ENCODE measurements at regions not wholly inside any gene's neighbourhood (a gene's known extent, or its start where the extent isn't known, plus 50 kb on each side); places are given as distances from the start of the nearest gene placed in this dataset.

DNA sequence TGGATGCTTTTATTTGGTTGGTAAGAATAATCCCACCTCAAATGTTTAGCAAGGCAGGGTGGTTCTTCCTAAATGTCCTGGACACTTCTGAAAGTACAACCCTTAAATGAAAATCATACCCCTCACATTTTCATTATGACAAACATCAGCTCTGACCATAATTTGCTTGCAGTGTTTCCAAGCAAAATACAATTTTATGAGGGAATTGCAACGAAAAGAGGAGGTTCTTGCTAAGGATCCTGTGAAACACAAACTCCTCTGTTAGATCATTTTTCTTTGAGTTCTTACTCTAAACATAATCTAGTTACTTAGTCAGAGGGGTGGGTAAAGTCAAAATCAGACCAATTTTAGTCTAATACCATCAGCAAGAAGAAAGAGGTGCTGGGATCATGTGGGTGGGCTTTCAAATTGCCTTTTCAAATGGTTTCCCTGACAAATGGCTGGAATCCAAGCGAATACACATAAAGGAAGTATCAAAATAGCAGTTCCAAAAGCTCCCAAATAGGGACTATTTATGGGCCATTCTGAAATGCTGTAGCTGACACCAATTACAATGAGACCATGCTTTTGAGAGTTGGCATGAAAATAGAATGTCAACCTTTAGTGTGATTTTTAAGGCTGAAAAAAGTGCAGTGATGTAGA lies 164.9 kb upstream of the INHBA start:
- no peaks in the 10 kb centered on the region for H3K36me3 ChIP-seq (ENCODE audit: control insufficient read depth, insufficient read depth, low read length)
- H3K4me1 ChIP-seq (ENCODE audit: control insufficient read depth, insufficient read depth, low read length, poor library complexity, severe bottlenecking), result no peaks in the 10 kb centered on the region
- H3K4me3 ChIP-seq (ENCODE audit: extremely low read depth, insufficient read depth, low read length, poor library complexity, severe bottlenecking), result no peak overlapping the region
- H3K9me3 ChIP-seq (ENCODE audit: control insufficient read depth, low read length), result peaks cover 17% of the 10 kb centered on the region
- 60 to 100% methylated on average over 1 of the region's 2 CpGs for WGBS, 2 experiments (ENCODE audit: insufficient coverage in 2 of 2)
- no peak overlapping the region for H3K27ac ChIP-seq (ENCODE audit: low read depth, low read length, severe bottlenecking)

DNA sequence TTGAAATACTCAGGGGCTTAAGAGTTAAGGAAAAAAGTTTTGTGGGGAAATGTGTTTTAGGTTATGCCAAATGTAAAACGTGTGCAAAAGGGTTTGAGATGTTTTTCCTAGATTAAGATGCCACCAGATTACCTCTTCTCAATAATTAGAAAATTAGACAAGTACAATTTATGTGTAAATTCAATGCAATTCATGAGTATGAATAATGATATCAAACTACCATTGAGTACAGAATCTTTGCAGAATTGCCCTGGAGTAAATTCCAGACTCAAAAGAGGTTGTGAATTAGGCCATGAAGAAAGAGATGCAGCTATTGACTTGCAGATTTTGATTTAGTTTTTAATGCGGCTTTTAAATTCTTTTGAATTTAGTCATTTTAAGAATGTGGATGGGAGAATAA lies 159.4 kb upstream of the INHBA start:
- H3K4me1 ChIP-seq (ENCODE audit: control insufficient read depth, insufficient read depth, low read length, poor library complexity, severe bottlenecking), result no peaks in the 10 kb centered on the region
- no peak overlapping the region for H3K4me3 ChIP-seq (ENCODE audit: extremely low read depth, insufficient read depth, low read length, poor library complexity, severe bottlenecking)
- H3K27ac ChIP-seq (ENCODE audit: low read depth, low read length, severe bottlenecking), result no peak overlapping the region
- WGBS, 2 experiments (ENCODE audit: insufficient coverage in 2 of 2), result 100% methylated on average over 1 of the region's 2 CpGs; no CpG with 5 or more reads in 1 of the 2 experiments
- no peaks in the 10 kb centered on the region for H3K36me3 ChIP-seq (ENCODE audit: control insufficient read depth, insufficient read depth, low read length)
- H3K9me3 ChIP-seq (ENCODE audit: control insufficient read depth, low read length), result peaks cover 17% of the 10 kb centered on the region

DNA sequence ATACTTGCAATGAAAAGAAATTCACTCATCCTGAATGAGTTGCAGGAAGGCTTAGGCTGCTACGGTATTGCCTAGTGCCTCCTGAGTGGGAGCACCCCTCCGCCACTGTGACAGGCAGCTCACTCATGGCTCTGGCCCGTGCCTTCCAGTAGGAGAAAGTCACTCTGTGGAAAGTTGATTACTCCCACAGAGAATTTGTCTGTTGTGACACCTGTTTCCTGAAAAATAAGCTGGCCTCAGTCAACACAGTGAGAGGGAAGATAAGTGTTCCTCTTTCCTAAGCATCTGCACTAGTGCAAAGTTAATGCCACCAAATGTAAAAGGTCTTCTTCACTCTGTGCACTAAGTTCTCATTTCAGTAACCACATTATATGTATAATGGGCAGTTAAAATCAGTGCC lies 158.8 kb upstream of the INHBA start:
- peaks cover 17% of the 10 kb centered on the region for H3K9me3 ChIP-seq (ENCODE audit: control insufficient read depth, low read length)
- no peak overlapping the region for H3K4me3 ChIP-seq (ENCODE audit: extremely low read depth, insufficient read depth, low read length, poor library complexity, severe bottlenecking)
- H3K4me1 ChIP-seq (ENCODE audit: control insufficient read depth, insufficient read depth, low read length, poor library complexity, severe bottlenecking), result no peaks in the 10 kb centered on the region
- H3K27ac ChIP-seq (ENCODE audit: low read depth, low read length, severe bottlenecking), result no peak overlapping the region
- WGBS, 2 experiments (ENCODE audit: insufficient coverage in 2 of 2), result 86 to 100% methylated on average over 2 to 3 of the region's 3 CpGs
- H3K36me3 ChIP-seq (ENCODE audit: control insufficient read depth, insufficient read depth, low read length), result no peaks in the 10 kb centered on the region

DNA sequence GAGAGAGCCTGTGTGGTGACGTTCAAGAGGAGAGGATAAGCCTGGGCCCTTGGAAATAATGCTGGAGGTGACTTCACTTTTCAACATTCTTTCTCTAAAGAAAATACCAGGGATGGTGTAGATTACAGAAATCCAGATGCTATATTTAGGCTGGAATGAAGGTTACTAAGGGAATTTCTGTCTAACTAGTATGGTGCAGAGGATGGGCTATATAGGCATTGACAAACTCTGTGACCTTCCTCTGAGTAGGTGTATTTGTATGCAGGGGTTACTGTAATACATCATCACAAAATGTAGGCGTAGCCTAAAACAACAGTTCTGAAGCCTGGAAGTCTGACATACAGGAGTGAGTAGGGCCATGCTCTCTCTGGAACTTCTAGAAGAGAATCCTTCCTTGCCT lies 155.3 kb upstream of the INHBA start:
- no peaks in the 10 kb centered on the region for H3K9me3 ChIP-seq (ENCODE audit: control insufficient read depth, low read length)
- no peaks in the 10 kb centered on the region for H3K36me3 ChIP-seq (ENCODE audit: control insufficient read depth, insufficient read depth, low read length)
- no peak overlapping the region for H3K27ac ChIP-seq (ENCODE audit: low read depth, low read length, severe bottlenecking)
- no peak overlapping the region for H3K4me3 ChIP-seq (ENCODE audit: extremely low read depth, insufficient read depth, low read length, poor library complexity, severe bottlenecking)
- 80 to 100% methylated on average over 1 of the region's 2 CpGs for WGBS, 2 experiments (ENCODE audit: insufficient coverage in 2 of 2)
- no peaks in the 10 kb centered on the region for H3K4me1 ChIP-seq (ENCODE audit: control insufficient read depth, insufficient read depth, low read length, poor library complexity, severe bottlenecking)

DNA sequence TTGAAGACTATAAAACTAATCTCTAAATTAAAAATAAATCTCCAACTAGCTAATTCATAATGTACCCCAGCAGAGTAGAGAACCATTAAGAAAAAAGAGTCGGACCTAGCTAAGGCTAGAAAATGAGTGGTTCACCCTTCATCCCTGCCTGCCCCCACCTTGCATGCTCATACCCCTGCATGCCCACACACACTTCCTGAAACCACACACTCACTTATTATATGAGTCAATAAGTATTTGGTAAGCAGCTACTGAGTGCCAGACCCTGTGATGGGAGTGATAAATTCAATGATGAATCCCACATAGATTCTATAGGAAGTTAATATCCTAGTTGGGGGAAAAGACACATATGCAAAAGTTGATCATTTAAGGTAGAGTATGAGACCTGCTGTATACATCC lies 152.9 kb upstream of the INHBA start:
- Histone ChIP-seq H3K9me3 (ENCODE audit: control insufficient read depth, low read length) (no peaks in the 10 kb centered on the region), H3K4me1 (ENCODE audit: control insufficient read depth, insufficient read depth, low read length, poor library complexity, severe bottlenecking) (no peaks in the 10 kb centered on the region), H3K36me3 (ENCODE audit: control insufficient read depth, insufficient read depth, low read length) (no peaks in the 10 kb centered on the region), H3K4me3 (ENCODE audit: extremely low read depth, insufficient read depth, low read length, poor library complexity, severe bottlenecking) (no peak overlapping the region), H3K27ac (ENCODE audit: low read depth, low read length, severe bottlenecking) (no peak overlapping the region)
- WGBS, 2 experiments (ENCODE audit: insufficient coverage in 2 of 2), result 100% methylated on average over 1 of the region's 1 CpG; no CpG with 5 or more reads in 1 of the 2 experiments

DNA sequence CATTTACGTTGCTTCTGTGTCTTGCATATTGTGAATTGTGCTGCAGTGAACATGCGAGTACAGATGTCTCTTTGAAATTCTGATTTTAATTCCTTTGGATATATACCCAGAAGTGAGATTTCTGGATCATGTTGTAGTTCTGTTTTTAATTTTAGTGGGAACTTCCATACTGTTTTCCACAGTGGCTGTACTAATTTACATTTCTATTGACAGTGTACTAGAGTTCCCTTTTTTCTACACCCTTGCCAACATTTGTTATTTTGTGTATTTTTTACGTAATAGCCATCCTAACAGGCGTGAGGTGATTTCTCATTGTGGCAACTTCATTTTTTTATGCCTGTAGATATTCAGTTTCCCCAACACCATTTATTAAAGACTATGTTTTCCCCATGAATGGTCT lies 144.7 kb upstream of the INHBA start:
- Histone ChIP-seq H3K4me1 (ENCODE audit: control insufficient read depth, insufficient read depth, low read length, poor library complexity, severe bottlenecking) (no peaks in the 10 kb centered on the region), H3K9me3 (ENCODE audit: control insufficient read depth, low read length) (peaks cover 7% of the 10 kb centered on the region), H3K27ac (ENCODE audit: low read depth, low read length, severe bottlenecking) (no peak overlapping the region), H3K36me3 (ENCODE audit: control insufficient read depth, insufficient read depth, low read length) (no peaks in the 10 kb centered on the region), H3K4me3 (ENCODE audit: extremely low read depth, insufficient read depth, low read length, poor library complexity, severe bottlenecking) (no peak overlapping the region)
- 100% methylated on average over 1 to 3 of the region's 4 CpGs for WGBS, 2 experiments (ENCODE audit: insufficient coverage in 2 of 2)

DNA sequence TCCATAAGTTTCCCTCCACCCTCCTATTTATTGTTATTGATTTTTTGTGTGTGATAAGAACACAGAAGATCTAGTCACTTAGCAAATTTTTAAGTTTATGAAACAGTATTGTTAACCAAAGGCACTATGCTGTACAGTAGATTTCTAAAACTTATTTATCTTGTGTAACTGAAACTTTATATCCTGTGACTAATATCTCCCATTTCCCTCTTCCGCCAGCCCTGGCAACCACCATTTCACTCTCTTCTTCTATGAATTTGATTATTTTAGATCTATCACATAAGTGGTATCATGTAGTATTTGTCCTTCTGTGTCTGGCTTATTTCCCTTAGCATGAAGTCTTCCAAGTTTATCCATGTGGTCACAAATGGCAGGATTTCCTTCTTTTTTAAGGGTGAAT lies 144.3 kb upstream of the INHBA start:
- WGBS, 2 experiments (ENCODE audit: insufficient coverage in 2 of 2), result no CpG with 5 or more reads among the region's 1 CpG
- Histone ChIP-seq H3K9me3 (ENCODE audit: control insufficient read depth, low read length) (peaks cover 7% of the 10 kb centered on the region), H3K36me3 (ENCODE audit: control insufficient read depth, insufficient read depth, low read length) (no peaks in the 10 kb centered on the region), H3K27ac (ENCODE audit: low read depth, low read length, severe bottlenecking) (no peak overlapping the region), H3K4me1 (ENCODE audit: control insufficient read depth, insufficient read depth, low read length, poor library complexity, severe bottlenecking) (no peaks in the 10 kb centered on the region), H3K4me3 (ENCODE audit: extremely low read depth, insufficient read depth, low read length, poor library complexity, severe bottlenecking) (no peak overlapping the region)

DNA sequence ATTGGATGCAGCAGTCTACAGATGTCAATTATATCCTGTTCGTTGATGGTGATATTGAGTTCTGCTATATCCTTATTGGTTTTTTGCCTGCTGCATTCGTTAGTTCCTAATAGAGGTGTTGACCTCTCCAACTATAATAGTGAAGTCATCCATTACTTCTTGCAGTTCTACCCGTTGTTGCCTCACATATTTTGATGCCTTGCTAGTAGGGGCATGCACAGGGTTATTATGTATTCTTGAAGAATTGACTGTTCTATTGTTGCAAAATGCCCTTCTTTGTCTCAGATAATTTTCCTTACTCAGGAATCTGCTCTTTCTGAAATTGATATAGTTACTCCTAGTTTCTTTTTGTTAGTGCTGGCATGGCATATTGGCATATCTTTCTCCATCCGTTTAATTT lies 140.1 kb upstream of the INHBA start:
- no CpG with 5 or more reads among the region's 4 CpGs for WGBS, 2 experiments (ENCODE audit: insufficient coverage in 2 of 2)
- Histone ChIP-seq H3K36me3 (ENCODE audit: control insufficient read depth, insufficient read depth, low read length) (no peaks in the 10 kb centered on the region), H3K9me3 (ENCODE audit: control insufficient read depth, low read length) (no peaks in the 10 kb centered on the region), H3K27ac (ENCODE audit: low read depth, low read length, severe bottlenecking) (no peak overlapping the region), H3K4me1 (ENCODE audit: control insufficient read depth, insufficient read depth, low read length, poor library complexity, severe bottlenecking) (no peaks in the 10 kb centered on the region), H3K4me3 (ENCODE audit: extremely low read depth, insufficient read depth, low read length, poor library complexity, severe bottlenecking) (no peak overlapping the region)

DNA sequence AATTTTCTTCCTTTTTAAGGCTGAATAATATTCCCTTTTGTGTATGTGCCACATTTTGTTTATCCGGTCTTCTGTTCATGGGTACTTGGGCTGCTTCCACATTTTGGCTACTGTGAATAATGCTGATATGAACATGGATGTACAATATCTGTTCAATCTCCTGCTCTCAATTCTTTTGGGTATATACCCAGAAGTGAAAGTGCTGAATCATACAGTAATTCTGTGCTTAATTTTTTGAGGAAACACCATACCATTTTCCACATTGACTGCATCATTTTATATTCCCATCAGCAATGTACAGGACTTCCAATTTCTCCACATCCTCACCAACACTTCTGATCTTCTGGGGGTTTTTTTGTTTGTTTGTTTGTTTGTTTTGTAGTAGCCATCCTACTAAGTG lies 135.0 kb upstream of the INHBA start:
- no peaks in the 10 kb centered on the region for H3K9me3 ChIP-seq (ENCODE audit: control insufficient read depth, low read length)
- no CpG with 5 or more reads among the region's 1 CpG for WGBS, 2 experiments (ENCODE audit: insufficient coverage in 2 of 2)
- no peak overlapping the region for H3K4me3 ChIP-seq (ENCODE audit: extremely low read depth, insufficient read depth, low read length, poor library complexity, severe bottlenecking)

DNA sequence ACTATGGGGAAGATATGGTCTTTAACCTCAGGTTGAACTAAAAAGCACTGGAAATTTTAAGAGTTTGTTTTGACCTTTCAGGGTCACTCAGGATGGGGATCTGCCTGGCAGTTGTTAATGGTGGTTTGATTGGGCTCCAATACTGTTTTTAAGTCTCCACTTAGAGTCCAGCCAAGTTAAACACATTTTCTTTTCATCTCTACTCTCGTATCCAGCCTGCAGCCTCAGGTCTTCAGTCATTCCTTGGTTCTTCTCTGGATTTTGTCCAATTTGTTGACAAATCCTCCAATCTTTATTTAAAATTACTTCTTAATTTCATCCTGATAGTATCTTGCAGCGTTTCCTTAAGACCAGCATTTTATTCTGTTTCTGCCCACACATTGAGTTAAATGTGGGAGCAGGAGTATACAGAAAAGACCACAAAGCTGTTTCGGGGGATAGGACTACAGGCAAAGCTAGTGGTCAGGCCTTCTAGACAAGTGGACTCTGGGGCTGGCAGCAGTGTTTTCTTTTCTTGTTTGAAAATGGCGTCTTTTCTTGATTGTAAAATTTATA lies 133.2 kb upstream of the INHBA start:
- Histone ChIP-seq H3K27ac (ENCODE audit: low read depth, low read length, severe bottlenecking) (no peak overlapping the region), H3K36me3 (ENCODE audit: control insufficient read depth, insufficient read depth, low read length) (no peaks in the 10 kb centered on the region), H3K9me3 (ENCODE audit: control insufficient read depth, low read length) (peaks cover 8% of the 10 kb centered on the region), H3K4me3 (ENCODE audit: extremely low read depth, insufficient read depth, low read length, poor library complexity, severe bottlenecking) (no peak overlapping the region), H3K4me1 (ENCODE audit: control insufficient read depth, insufficient read depth, low read length, poor library complexity, severe bottlenecking) (peaks cover 16% of the 10 kb centered on the region)
- 100% methylated on average over 1 to 2 of the region's 4 CpGs for WGBS, 2 experiments (ENCODE audit: insufficient coverage in 2 of 2)

More for the DNA sequence above, 135.0 kb upstream of the INHBA start:
- no peaks in the 10 kb centered on the region for H3K36me3 ChIP-seq (ENCODE audit: control insufficient read depth, insufficient read depth, low read length)
- peaks cover 12% of the 10 kb centered on the region for H3K4me1 ChIP-seq (ENCODE audit: control insufficient read depth, insufficient read depth, low read length, poor library complexity, severe bottlenecking)
- no peak overlapping the region for H3K27ac ChIP-seq (ENCODE audit: low read depth, low read length, severe bottlenecking)

Data from mesodermal cell (in vitro differentiated cells).